ENCODE measurements at regions not wholly inside any gene's neighbourhood (a gene's known extent, or its start where the extent isn't known, plus 50 kb on each side); places are given as distances from the start of the nearest gene placed in this dataset.

GRCh38 chr14:66425402-66425801, 60.8 kb upstream of the CCDC196 start:
- TF ChIP-seq POLR2A (IDR thresholded peaks at IDR 0.05) (no peak), CTCF (IDR thresholded peaks at IDR 0.05) (no peak)
- ATAC-seq (peak; percentile 50), DNase-seq (peak in 3 of 4 donors; percentile 17 to 19 (median 19))
- intact Hi-C loops (cut with DNase I) = no loop called here
- Histone ChIP-seq H3K4me3 (no peak overlapping the region), H3K36me3 (replicated peaks in 1 of 2; ENCODE audit: insufficient read depth in 1 of 2, low read depth in 2 of 2) (no peaks in the 10 kb centered on the region), H3K9me3 (no peaks in the 10 kb centered on the region), H3K4me1 (peaks cover 17% of the 10 kb centered on the region), H3K27me3 (no peaks in the 10 kb centered on the region), H3K27ac (no peak overlapping the region)
- WGBS, 2 donors = 85 to 86% methylated on average over 5 of the region's 5 CpGs

GRCh38 chr14:66426451-66426850, 59.7 kb upstream of the CCDC196 start:
- no peaks in the 10 kb centered on the region for H3K36me3 ChIP-seq (replicated peaks in 1 of 2; ENCODE audit: insufficient read depth in 1 of 2, low read depth in 2 of 2)
- no peaks in the 10 kb centered on the region for H3K9me3 ChIP-seq
- no peak overlapping the region for H3K4me3 ChIP-seq
- H3K27ac ChIP-seq = no peak overlapping the region
- TF ChIP-seq CTCF (IDR thresholded peaks at IDR 0.05) (no peak), POLR2A (IDR thresholded peaks at IDR 0.05) (no peak)
- peaks cover 15% of the 10 kb centered on the region for H3K4me1 ChIP-seq
- intact Hi-C loops (cut with DNase I) = no loop called here
- ATAC-seq (no peak), DNase-seq (no peak)
- 80 to 83% methylated on average over 2 of the region's 2 CpGs for WGBS, 2 donors
- no peaks in the 10 kb centered on the region for H3K27me3 ChIP-seq

GRCh38 chr14:66432334-66432733, 53.8 kb upstream of the CCDC196 start:
- peaks cover 13% of the 10 kb centered on the region for H3K4me1 ChIP-seq
- no peak overlapping the region for H3K4me3 ChIP-seq
- no peaks in the 10 kb centered on the region for H3K27me3 ChIP-seq
- H3K36me3 ChIP-seq (replicated peaks in 1 of 2; ENCODE audit: insufficient read depth in 1 of 2, low read depth in 2 of 2) = no peaks in the 10 kb centered on the region
- 24 to 29% methylated on average over 1 of the region's 1 CpG for WGBS, 2 donors
- no peaks in the 10 kb centered on the region for H3K9me3 ChIP-seq
- intact Hi-C loops (cut with DNase I) = no loop called here
- H3K27ac ChIP-seq = no peak overlapping the region
- no peak for ATAC-seq
- no peak for TF ChIP-seq CTCF (IDR thresholded peaks at IDR 0.05)
- no peak for TF ChIP-seq POLR2A (IDR thresholded peaks at IDR 0.05)
- no peak for DNase-seq

GRCh38 chr14:66434464-66434863, 51.7 kb upstream of the CCDC196 start:
- WGBS, 2 donors = 86 to 89% methylated on average over 2 of the region's 2 CpGs
- ATAC-seq (no peak), DNase-seq (no peak)
- Histone ChIP-seq H3K4me1 (peaks cover 13% of the 10 kb centered on the region), H3K4me3 (no peak overlapping the region), H3K36me3 (replicated peaks in 1 of 2; ENCODE audit: insufficient read depth in 1 of 2, low read depth in 2 of 2) (no peaks in the 10 kb centered on the region), H3K27ac (no peak overlapping the region), H3K27me3 (no peaks in the 10 kb centered on the region), H3K9me3 (no peaks in the 10 kb centered on the region)
- TF ChIP-seq CTCF (IDR thresholded peaks at IDR 0.05) (no peak), POLR2A (IDR thresholded peaks at IDR 0.05) (no peak)
- intact Hi-C loops (cut with DNase I) = no loop called here

- WGBS, 2 donors = 95 to 100% methylated on average over 1 of the region's 1 CpG
These were observed 50.5 kb upstream of the CCDC196 start for GRCh38 chr14:66435683-66436082.

More at GRCh38 chr14:66435683-66436082, 50.5 kb upstream of the CCDC196 start:
- TF ChIP-seq POLR2A (IDR thresholded peaks at IDR 0.05) (no peak), CTCF (IDR thresholded peaks at IDR 0.05) (no peak)
- intact Hi-C loops (cut with DNase I) = no loop called here
- no peak for ATAC-seq
- Histone ChIP-seq H3K4me1 (peaks cover 13% of the 10 kb centered on the region), H3K27me3 (no peaks in the 10 kb centered on the region), H3K4me3 (no peak overlapping the region), H3K9me3 (peaks cover 0 to 6% (median 0%) of the 10 kb centered on the region in 3 donors), H3K27ac (no peak overlapping the region), H3K36me3 (replicated peaks in 1 of 2; ENCODE audit: insufficient read depth in 1 of 2, low read depth in 2 of 2) (no peaks in the 10 kb centered on the region)
- DNase-seq = no peak

Data from body of pancreas (tissue), 4 donors.